ENCODE measurements at regions not wholly inside any gene's neighbourhood (a gene's known extent, or its start where the extent isn't known, plus 50 kb on each side); places are given as distances from the start of the nearest gene placed in this dataset.

DNA sequence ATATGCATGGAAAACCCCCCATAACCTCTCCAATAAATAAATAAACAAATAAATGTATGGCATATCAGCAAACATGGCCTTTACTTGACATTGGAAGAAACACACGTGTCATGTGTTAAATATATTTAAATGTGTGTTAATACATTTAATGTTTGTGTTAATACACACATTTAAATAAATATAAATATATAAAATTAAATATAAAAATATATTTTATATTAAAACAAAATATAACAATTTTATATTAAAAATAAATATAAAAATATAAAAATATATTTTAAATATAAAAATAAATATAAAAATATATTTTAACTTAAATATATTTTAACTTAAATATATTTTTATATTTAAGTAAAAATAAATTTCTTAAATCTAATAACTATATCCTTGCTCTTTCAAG is 187.6 kb upstream of the CXXC4 start:
- TF ChIP-seq CTCF (IDR thresholded peaks at IDR 0.05) = no peak
- DNase-seq = no peak
- H3K9me3 Mint-ChIP-seq = peaks cover 17% of the 10 kb centered on the region
- no peak overlapping the region for H3K4me3 Mint-ChIP-seq
- H3K27ac Mint-ChIP-seq = no peak overlapping the region
- H3K4me1 Mint-ChIP-seq = no peaks in the 10 kb centered on the region
- no peaks in the 10 kb centered on the region for H3K36me3 Mint-ChIP-seq (ENCODE audit: low read depth)
- H3K27me3 Mint-ChIP-seq (ENCODE audit: low read depth, poor library complexity) = peaks cover 4% of the 10 kb centered on the region

GRCh38 chr4:104693601-104694201 is 199.0 kb upstream of the CXXC4 start:
- peak; percentile 13 for TF ChIP-seq CTCF (IDR thresholded peaks at IDR 0.05)
- Mint-ChIP-seq H3K9me3 (peaks cover 5% of the 10 kb centered on the region), H3K36me3 (ENCODE audit: low read depth) (peaks cover 5% of the 10 kb centered on the region), H3K4me3 (no peak overlapping the region), H3K4me1 (no peaks in the 10 kb centered on the region), H3K27ac (no peak overlapping the region), H3K27me3 (ENCODE audit: low read depth, poor library complexity) (peaks cover under 1% of the 10 kb centered on the region)
- DNase-seq = no peak

- Mint-ChIP-seq H3K36me3 (ENCODE audit: low read depth) (no peaks in the 10 kb centered on the region), H3K9me3 (no peaks in the 10 kb centered on the region), H3K4me1 (no peaks in the 10 kb centered on the region), H3K27ac (no peak overlapping the region), H3K4me3 (no peak overlapping the region), H3K27me3 (ENCODE audit: low read depth, poor library complexity) (no peaks in the 10 kb centered on the region)
- no peak for TF ChIP-seq CTCF (IDR thresholded peaks at IDR 0.05)
- DNase-seq = no peak
These were observed 221.9 kb upstream of the CXXC4 start for GRCh38 chr4:104716584-104716983.

DNA sequence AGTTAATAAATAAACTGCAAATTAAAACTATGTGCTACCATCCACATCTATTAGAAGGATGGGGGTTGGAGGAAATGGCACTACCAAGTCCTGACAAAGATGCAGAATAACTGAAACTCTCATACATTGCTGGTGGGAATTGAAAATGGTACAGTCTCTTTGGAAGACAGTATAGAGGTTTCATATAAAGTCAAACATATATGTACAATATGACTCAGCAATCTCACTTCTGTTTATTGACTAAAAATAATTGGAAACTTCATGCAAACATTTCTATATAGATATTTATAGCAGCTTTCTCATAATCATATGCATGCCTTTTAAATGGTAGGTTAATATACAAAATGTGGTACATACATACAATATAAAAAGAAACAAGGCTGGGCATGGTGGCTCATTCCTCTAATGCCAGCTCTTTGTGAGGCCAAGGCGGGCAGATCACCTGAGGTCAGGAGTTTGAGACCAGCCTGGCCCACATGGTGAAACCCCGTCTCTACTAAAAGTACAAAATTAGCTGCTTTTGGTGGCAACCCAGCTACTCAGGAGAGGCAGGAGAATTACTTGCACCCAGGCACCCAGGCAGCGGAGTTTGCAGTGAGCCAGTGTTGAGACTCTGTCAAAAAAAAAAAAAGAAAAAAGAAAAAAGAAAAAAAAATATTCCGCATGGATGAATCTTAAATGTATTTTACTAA is 225.0 kb upstream of the CXXC4 start:
- no peak for TF ChIP-seq CTCF (IDR thresholded peaks at IDR 0.05)

GRCh38 chr4:104722467-104722866 is 227.8 kb upstream of the CXXC4 start:
- Mint-ChIP-seq H3K36me3 (ENCODE audit: low read depth) (no peaks in the 10 kb centered on the region), H3K9me3 (no peaks in the 10 kb centered on the region), H3K27me3 (ENCODE audit: low read depth, poor library complexity) (no peaks in the 10 kb centered on the region), H3K4me1 (no peaks in the 10 kb centered on the region), H3K27ac (no peak overlapping the region), H3K4me3 (no peak overlapping the region)
- no peak for DNase-seq
- no peak for TF ChIP-seq CTCF (IDR thresholded peaks at IDR 0.05)

More for the DNA sequence above, 225.0 kb upstream of the CXXC4 start:
- H3K9me3 Mint-ChIP-seq = no peaks in the 10 kb centered on the region
- DNase-seq = no peak
- H3K27me3 Mint-ChIP-seq (ENCODE audit: low read depth, poor library complexity) = no peaks in the 10 kb centered on the region
- no peaks in the 10 kb centered on the region for H3K36me3 Mint-ChIP-seq (ENCODE audit: low read depth)
- no peaks in the 10 kb centered on the region for H3K4me1 Mint-ChIP-seq
- no peak overlapping the region for H3K27ac Mint-ChIP-seq
- no peak overlapping the region for H3K4me3 Mint-ChIP-seq

DNA sequence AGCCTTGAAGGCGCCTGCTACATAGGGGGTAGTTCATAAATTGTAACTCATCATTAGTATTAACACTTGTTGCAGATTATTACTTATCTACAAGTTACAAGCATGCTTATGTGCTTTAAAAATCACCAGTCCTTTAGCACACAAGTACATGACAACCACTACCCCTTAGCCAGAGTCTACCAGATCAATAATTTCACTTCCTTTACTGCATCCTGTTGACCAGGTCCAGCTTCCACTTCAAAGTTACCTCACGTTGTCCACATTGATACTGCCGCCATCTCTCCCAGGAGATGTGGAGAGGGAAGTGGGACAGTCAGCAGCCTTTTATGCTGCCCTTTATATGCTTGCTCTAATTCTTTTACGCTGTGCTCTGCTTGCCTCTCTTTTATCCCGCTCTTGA is 231.3 kb upstream of the CXXC4 start:
- no peaks in the 10 kb centered on the region for H3K27me3 Mint-ChIP-seq (ENCODE audit: low read depth, poor library complexity)
- no peak for TF ChIP-seq CTCF (IDR thresholded peaks at IDR 0.05)
- no peak overlapping the region for H3K4me3 Mint-ChIP-seq
- no peaks in the 10 kb centered on the region for H3K36me3 Mint-ChIP-seq (ENCODE audit: low read depth)
- H3K4me1 Mint-ChIP-seq = no peaks in the 10 kb centered on the region
- no peak for DNase-seq
- no peak overlapping the region for H3K27ac Mint-ChIP-seq
- no peaks in the 10 kb centered on the region for H3K9me3 Mint-ChIP-seq
